ENCODE measurements at regions not wholly inside any gene's neighbourhood (a gene's known extent, or its start where the extent isn't known, plus 50 kb on each side); places are given as distances from the start of the nearest gene placed in this dataset.
"Not testable (repeated sequence)": the region's sequence is repeated elsewhere in the genome, so short reads cannot be mapped to it uniquely, and the experiment has no call there.

DNA sequence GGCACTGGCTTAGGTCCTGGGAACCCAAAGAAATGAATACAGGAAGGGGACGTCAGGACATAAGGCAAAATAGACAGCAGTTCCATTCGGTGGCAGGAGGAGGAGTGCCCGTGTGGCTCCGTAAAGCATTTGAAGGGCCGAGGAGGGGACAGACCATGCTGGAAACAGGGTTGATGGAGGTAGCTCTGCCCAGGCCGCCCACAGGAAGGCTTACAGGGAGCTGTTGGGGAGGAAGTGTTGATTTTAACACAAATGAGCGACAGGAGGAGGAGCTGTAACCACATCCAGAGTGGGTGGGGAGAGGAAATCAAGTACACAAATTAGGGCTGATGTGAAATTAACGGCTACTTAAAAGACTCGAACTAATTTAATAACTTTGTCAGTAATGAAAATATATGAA is 54.6 kb downstream of the RBFOX3 start:
- Histone ChIP-seq H3K4me3 (no peak overlapping the region), H3K4me1 (replicated peaks) (no peaks in the 10 kb centered on the region), H3K27me3 (replicated peaks; ENCODE audit: insufficient read depth) (peaks cover 6% of the 10 kb centered on the region), H3K9me3 (no peaks in the 10 kb centered on the region), H3K36me3 (no peaks in the 10 kb centered on the region), H3K27ac (no peak overlapping the region)
- no peak for DNase-seq (ENCODE audit: low spot score)
- 55% methylated on average over 9 of the region's 9 CpGs for WGBS
- no peak for TF ChIP-seq POLR2AphosphoS5 (IDR thresholded peaks at IDR 0.05)
- no peak for TF ChIP-seq CTCF (IDR thresholded peaks at IDR 0.05)
- TF ChIP-seq POLR2A (IDR thresholded peaks at IDR 0.05) = no peak
- intact Hi-C loops (cut with DNase I) = no loop called here

DNA sequence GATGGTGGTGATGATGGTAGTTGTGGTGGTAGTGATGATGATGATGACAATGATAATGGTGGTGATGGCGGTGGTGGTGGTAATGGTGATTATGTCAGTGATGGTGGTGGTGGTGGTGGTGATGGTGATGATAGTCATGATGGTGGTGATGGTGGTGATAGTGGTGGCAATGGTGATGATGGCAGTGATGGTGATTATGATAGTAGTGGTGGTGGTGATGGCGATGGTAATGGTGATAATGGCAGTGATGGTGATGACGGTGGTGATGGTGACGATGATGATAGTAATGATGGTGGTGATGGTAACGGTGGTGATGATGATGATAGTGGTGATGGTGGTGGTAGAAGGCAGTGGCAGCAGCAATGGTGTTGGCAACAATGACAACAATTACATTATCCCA is 55.3 kb downstream of the RBFOX3 start:
- H3K4me3 ChIP-seq = no peak overlapping the region
- peaks cover 6% of the 10 kb centered on the region for H3K27me3 ChIP-seq (replicated peaks; ENCODE audit: insufficient read depth)
- no peak for TF ChIP-seq POLR2A (IDR thresholded peaks at IDR 0.05)
- no peak for TF ChIP-seq POLR2AphosphoS5 (IDR thresholded peaks at IDR 0.05)
- TF ChIP-seq CTCF (IDR thresholded peaks at IDR 0.05) = no peak
- intact Hi-C loops (cut with DNase I) = no loop called here
- H3K36me3 ChIP-seq = no peaks in the 10 kb centered on the region
- no peaks in the 10 kb centered on the region for H3K9me3 ChIP-seq
- DNase-seq (ENCODE audit: low spot score) = no peak
- H3K27ac ChIP-seq = no peak overlapping the region
- H3K4me1 ChIP-seq (replicated peaks) = no peaks in the 10 kb centered on the region
- 83% methylated on average over 5 of the region's 5 CpGs for WGBS

- H3K4me3 ChIP-seq; H3K27ac ChIP-seq; H3K9me3 ChIP-seq; intact Hi-C loops (cut with DNase I); H3K4me1 ChIP-seq (replicated peaks); DNase-seq (ENCODE audit: low spot score); H3K36me3 ChIP-seq; H3K27me3 ChIP-seq (replicated peaks; ENCODE audit: insufficient read depth): not testable (repeated sequence)
- 90% methylated on average over 5 of the region's 5 CpGs for WGBS
Measured at GRCh38 chr17:79554346-79554745, 56.5 kb downstream of the RBFOX3 start.

DNA sequence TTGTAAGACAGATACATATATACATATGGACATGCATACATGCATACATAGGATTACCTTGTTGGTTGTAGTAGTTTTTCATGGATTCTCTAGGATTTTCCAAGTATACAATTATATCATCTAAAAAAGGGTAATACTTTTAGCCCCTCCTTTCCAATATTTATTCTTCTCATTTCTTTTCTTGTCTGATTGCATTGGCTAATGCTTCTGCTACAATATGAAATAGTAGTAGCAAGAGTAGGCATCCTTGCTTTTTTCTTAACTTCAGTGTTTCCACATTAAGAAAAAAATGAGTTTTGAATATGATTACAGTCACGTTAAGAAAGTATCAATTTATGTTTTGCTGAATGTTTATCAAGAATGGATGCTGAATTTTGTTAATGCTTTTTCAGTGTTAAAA is 58.0 kb downstream of the RBFOX3 start:
- Histone ChIP-seq H3K4me3 (no peak overlapping the region), H3K4me1 (replicated peaks) (no peaks in the 10 kb centered on the region), H3K36me3 (no peaks in the 10 kb centered on the region), H3K27me3 (replicated peaks; ENCODE audit: insufficient read depth) (peaks cover 6% of the 10 kb centered on the region), H3K27ac (no peak overlapping the region), H3K9me3 (no peaks in the 10 kb centered on the region)
- intact Hi-C loops (cut with DNase I) = no loop called here
- WGBS = 94% methylated on average over 1 of the region's 1 CpG
- TF ChIP-seq POLR2A (IDR thresholded peaks at IDR 0.05) = no peak
- DNase-seq (ENCODE audit: low spot score) = no peak

- TF ChIP-seq POLR2A (IDR thresholded peaks at IDR 0.05) = no peak
- TF ChIP-seq POLR2AphosphoS5 (IDR thresholded peaks at IDR 0.05) = no peak
- TF ChIP-seq CTCF (IDR thresholded peaks at IDR 0.05) = no peak
- Histone ChIP-seq H3K27ac (no peak overlapping the region), H3K9me3 (no peaks in the 10 kb centered on the region), H3K4me3 (no peak overlapping the region), H3K36me3 (no peaks in the 10 kb centered on the region), H3K27me3 (replicated peaks; ENCODE audit: insufficient read depth) (peaks cover 6% of the 10 kb centered on the region), H3K4me1 (replicated peaks) (no peaks in the 10 kb centered on the region)
- intact Hi-C loops (cut with DNase I) = no loop called here
- WGBS = 95% methylated on average over 3 of the region's 3 CpGs
- DNase-seq (ENCODE audit: low spot score) = no peak
Measured at GRCh38 chr17:79552405-79552804, 58.4 kb downstream of the RBFOX3 start.

GRCh38 chr17:79549141-79549915 is 61.5 kb downstream of the RBFOX3 start:
- no peak for DNase-seq (ENCODE audit: low spot score)
- Histone ChIP-seq H3K27me3 (replicated peaks; ENCODE audit: insufficient read depth) (no peaks in the 10 kb centered on the region), H3K36me3 (no peaks in the 10 kb centered on the region), H3K4me1 (replicated peaks) (no peaks in the 10 kb centered on the region), H3K27ac (no peak overlapping the region), H3K9me3 (no peaks in the 10 kb centered on the region), H3K4me3 (no peak overlapping the region)
- TF ChIP-seq POLR2AphosphoS5 (IDR thresholded peaks at IDR 0.05) (no peak), POLR2A (IDR thresholded peaks at IDR 0.05) (no peak), CTCF (IDR thresholded peaks at IDR 0.05) (no peak)
- 71% methylated on average over 10 of the region's 10 CpGs for WGBS
- intact Hi-C loops (cut with DNase I) = no loop called here

Data from prostate gland (tissue), 2 donors.